ENCODE measurements at regions not wholly inside any gene's neighbourhood (a gene's known extent, or its start where the extent isn't known, plus 50 kb on each side); places are given as distances from the start of the nearest gene placed in this dataset.

- TF ChIP-seq NKRF (conservative IDR thresholded peaks at IDR 0.05): no peak
- TF ChIP-seq WRNIP1 (IDR thresholded peaks at IDR 0.05; ENCODE audit: borderline replicate concordance, low read depth, low read length): no peak
Measured at GRCh38 chr3:61422945-61423673, 138.3 kb upstream of the PTPRG start (continued).

- in situ Hi-C loops (cut with MboI) (no loop called here), intact Hi-C loops (cut with micrococcal nuclease; ENCODE audit: unreplicated experiment) (no loop called here)
- ChIA-PET CTCF (interaction anchor here (1.4 to 1.7 kb wide), 2 partner anchors 54 to 85 kb away, joined by 3 read pairs; no protein-coding TSS in a partner anchor), RAD21 (ENCODE audit: unreplicated experiment) (no interaction called here), SMC1A (ENCODE audit: uncharacterized antibody, unreplicated experiment) (no interaction called here), POLR2A (no interaction called here)
- BruUV-seq (replicated peaks): no TSS peak
- no peaks in the 10 kb centered on the region for H3K79me2 ChIP-seq (ENCODE audit: control insufficient read depth, insufficient read depth, low read length)
- H3K27ac ChIP-seq (ENCODE audit: control insufficient read depth, insufficient read depth): no peak overlapping the region
- no peaks in the 10 kb centered on the region for H3K9me3 ChIP-seq (replicated peaks; ENCODE audit: control insufficient read depth, insufficient read depth, low read length)
- 40% methylated on average over 4 of the region's 4 CpGs for WGBS (ENCODE audit: insufficient coverage, insufficient replicate concordance, low lambda C conversion rate, missing lambda C conversion rate)
- H2AFZ ChIP-seq (ENCODE audit: control insufficient read depth, low read depth, low read length): peak overlapping the region; percentile 4; the same call in 1 of the 2 replicates
- H3K4me1 ChIP-seq (ENCODE audit: control insufficient read depth, insufficient read depth, low read length): no peaks in the 10 kb centered on the region
- no peak for DNase-seq (ENCODE audit: low read depth, low spot score)
- TF ChIP-seq POLR2A (IDR thresholded peaks at IDR 0.05; ENCODE audit: low read depth, low read length): no peak
- TF ChIP-seq RAD51 (IDR thresholded peaks at IDR 0.05): peak; percentile 79
- TF ChIP-seq SUZ12 (IDR thresholded peaks at IDR 0.05; ENCODE audit: unreplicated experiment): no peak
- no peak for TF ChIP-seq HDGF (IDR thresholded peaks at IDR 0.05)
- no peaks in the 10 kb centered on the region for H4K20me1 ChIP-seq (ENCODE audit: control insufficient read depth, insufficient read depth)
- H3K4me3 ChIP-seq: no peak overlapping the region
- no peak overlapping the region for H3K4me2 ChIP-seq (ENCODE audit: control insufficient read depth, insufficient read depth)
- FAIRE-seq: no peak
- ATAC-seq: peak; percentile 63
- no peak overlapping the region for H3K9ac ChIP-seq (ENCODE audit: control insufficient read depth, insufficient read depth, low read length)
- H3K36me3 ChIP-seq (ENCODE audit: control insufficient read depth in 2 of 2, insufficient read depth in 2 of 2, low read length in 1 of 2): no peaks in the 10 kb centered on the region
- H3K27me3 ChIP-seq (replicated peaks in 1 of 2; ENCODE audit: control insufficient read depth in 2 of 2, insufficient read depth in 2 of 2, low read length in 1 of 2): no peaks in the 10 kb centered on the region
Measured at GRCh38 chr3:61425356-61425755, 136.0 kb upstream of the PTPRG start.
